KBM-7 (cell line): ENCODE measurements at regions not wholly inside any gene's neighbourhood (a gene's known extent, or its start where the extent isn't known, plus 50 kb on each side); places are given as distances from the start of the nearest gene placed in this dataset.

ENCODE experiments used
- DNase-seq: peaks from one replicate; pipeline ENCODE4 v3.0.0-alpha.2; 2015
- in situ Hi-C: fragments of 300-500 bp; cut with MboI; formaldehyde crosslinking; loops from 2 replicates; pipeline ENCODE4 v1.14.3; 2020; ENCODE audit warnings: low sequenced_read_pairs, low pct_unique_long_range_greater_than_20kb, mixed read lengths

- no peak for DNase-seq
- in situ Hi-C loops, result no loop called here
These were observed 439.2 kb downstream of the SETBP1 start for GRCh38 chr18:45119876-45120275.

DNA sequence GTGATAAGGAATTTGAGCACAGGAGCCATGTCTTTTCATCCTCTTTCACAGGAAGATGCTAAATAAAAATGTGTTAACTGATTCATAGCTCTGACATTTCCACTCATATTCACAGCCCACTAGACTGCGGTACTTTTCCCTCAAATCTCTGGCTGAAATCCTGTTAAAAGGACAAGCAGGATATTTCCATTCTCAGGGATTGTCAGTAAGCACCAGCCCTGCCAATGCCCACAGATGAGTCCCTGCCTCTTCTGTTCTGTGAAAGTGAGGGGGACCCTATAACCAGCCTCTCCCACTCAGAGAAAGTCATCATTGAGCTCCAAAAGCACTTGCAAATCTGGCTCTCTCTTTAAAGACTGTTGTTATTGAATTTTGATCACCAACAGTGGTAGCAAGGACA is 440.5 kb downstream of the SETBP1 start:
- in situ Hi-C loops, result no loop called here
- DNase-seq, result no peak

- in situ Hi-C loops, result no loop called here
- DNase-seq, result no peak
These were observed 441.8 kb downstream of the SETBP1 start for GRCh38 chr18:45122506-45122905.

DNA sequence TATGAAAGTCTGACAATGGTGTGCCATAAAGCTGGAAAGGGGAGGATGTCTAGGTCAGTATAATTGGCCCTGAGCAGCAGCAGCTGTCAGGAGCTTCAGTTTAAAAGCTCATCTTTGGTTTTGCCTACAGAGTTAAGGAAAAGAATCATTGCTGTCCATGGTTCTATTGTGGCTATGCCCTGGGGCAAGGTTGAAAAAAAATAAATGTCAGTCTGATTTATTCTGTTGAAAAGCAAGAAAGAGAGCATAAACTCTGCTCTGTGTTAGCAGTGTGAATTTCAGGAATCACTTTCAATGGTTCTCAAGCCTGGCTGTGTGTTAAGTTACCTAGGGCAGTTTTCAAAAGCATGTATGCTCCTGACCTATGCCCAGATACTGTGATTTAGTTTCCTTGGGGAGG is 446.7 kb downstream of the SETBP1 start:
- DNase-seq, result no peak
- in situ Hi-C loops, result no loop called here

GRCh38 chr18:45133276-45133675 is 452.6 kb downstream of the SETBP1 start:
- in situ Hi-C loops, result no loop called here
- DNase-seq, result no peak

GRCh38 chr18:45136381-45137086 is 455.8 kb downstream of the SETBP1 start:
- DNase-seq, result no peak

GRCh38 chr18:45137087-45137419 is 456.4 kb downstream of the SETBP1 start:
- in situ Hi-C loops, result no loop called here
- peak; percentile 8 for DNase-seq

More at GRCh38 chr18:45136381-45137086, 455.8 kb downstream of the SETBP1 start:
- in situ Hi-C loops, result no loop called here

- DNase-seq, result no peak
- in situ Hi-C loops, result no loop called here
These were observed 458.8 kb downstream of the SETBP1 start for GRCh38 chr18:45139478-45139877.

DNA sequence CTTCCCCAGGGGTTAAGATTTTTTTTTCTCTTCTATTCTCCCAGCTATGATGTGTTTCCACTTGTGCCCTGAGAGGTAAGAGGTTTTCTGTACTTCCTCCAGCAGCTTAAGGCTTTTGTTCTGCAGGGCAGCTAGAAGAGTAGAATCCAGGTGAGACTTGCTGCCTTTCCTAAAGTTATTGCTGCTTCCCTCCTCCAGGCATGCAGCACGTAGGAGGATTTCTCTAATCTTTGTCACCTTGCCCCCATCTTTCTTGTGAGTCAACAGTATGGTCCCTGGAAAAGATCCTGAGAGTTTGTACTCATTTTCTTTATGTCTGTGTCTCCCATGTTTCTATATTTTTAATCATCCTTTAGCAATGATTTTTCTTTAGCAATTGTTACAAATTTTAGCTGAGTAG is 462.2 kb downstream of the SETBP1 start:
- in situ Hi-C loops, result no loop called here
- no peak for DNase-seq

DNA sequence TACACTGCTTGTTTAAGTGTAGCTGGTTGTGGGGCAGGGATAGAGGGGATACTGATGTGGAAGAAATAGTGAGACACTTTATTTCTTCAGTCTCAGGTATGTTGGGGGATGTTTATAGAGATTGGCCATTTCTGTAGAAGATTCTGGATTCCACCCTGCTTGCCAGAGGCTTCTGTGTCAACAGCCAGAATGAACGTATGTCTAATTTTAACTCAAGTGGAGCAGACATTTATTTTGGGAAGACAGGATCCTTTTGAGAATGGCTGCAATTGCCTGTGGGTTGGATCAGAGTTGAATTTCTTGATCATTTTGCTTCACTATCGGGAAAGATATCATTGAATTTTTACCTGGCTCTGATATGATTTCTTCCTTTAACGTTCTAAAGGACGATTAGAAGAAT is 465.6 kb upstream of the SLC14A2 start:
- in situ Hi-C loops, result no loop called here
- no peak for DNase-seq

GRCh38 chr18:45151645-45152044 is 463.6 kb upstream of the SLC14A2 start:
- in situ Hi-C loops, result no loop called here
- DNase-seq, result no peak

- in situ Hi-C loops, result no loop called here
- DNase-seq, result no peak
These were observed 459.8 kb upstream of the SLC14A2 start for GRCh38 chr18:45155526-45155925.

DNA sequence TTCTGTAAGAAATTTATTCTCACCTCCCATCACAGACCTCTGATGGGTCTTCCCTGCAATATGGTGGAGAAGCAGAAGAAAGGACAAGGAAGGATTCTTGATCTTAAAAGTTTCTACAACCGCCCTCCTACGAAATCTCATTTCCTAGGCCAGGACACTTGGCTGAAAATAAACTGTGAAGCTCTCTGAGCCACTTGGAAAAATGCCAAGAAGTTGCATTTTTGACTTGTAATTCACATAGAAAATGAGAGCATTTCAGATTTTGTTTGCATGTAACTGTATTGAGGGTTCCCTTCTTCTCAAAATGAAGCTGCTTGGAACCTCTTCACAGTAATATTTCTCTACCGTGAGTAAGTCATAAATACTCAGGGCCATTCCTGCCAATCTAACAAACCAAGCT is 458.3 kb upstream of the SLC14A2 start:
- in situ Hi-C loops, result no loop called here
- DNase-seq, result no peak

GRCh38 chr18:45157576-45157975 is 457.7 kb upstream of the SLC14A2 start:
- no peak for DNase-seq
- in situ Hi-C loops, result no loop called here

- DNase-seq, result peak; percentile 61
- in situ Hi-C loops, result no loop called here
These were observed 453.4 kb upstream of the SLC14A2 start for GRCh38 chr18:45161850-45162249.

GRCh38 chr18:45163871-45164270 is 451.4 kb upstream of the SLC14A2 start:
- DNase-seq, result no peak
- in situ Hi-C loops, result no loop called here

DNA sequence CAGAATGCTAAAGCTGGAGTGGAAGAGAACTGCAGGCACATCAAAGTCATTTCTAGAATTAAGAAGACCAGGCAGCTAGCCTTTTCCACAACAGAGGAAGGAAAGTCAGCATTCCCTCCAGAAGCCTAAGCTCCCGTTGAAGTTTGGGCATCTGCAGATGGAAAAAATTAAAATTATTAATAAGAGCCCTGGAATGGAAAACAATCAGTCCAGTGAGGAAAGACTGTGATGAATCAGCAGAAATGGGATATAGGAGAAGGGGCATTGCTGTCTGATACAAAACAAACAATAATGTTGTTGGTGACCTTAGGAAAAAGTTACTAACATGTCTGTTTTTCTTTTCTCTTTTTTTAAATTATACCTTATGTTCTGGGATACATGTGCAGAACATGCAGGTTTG is 450.7 kb upstream of the SLC14A2 start:
- in situ Hi-C loops, result no loop called here
- DNase-seq, result no peak

DNA sequence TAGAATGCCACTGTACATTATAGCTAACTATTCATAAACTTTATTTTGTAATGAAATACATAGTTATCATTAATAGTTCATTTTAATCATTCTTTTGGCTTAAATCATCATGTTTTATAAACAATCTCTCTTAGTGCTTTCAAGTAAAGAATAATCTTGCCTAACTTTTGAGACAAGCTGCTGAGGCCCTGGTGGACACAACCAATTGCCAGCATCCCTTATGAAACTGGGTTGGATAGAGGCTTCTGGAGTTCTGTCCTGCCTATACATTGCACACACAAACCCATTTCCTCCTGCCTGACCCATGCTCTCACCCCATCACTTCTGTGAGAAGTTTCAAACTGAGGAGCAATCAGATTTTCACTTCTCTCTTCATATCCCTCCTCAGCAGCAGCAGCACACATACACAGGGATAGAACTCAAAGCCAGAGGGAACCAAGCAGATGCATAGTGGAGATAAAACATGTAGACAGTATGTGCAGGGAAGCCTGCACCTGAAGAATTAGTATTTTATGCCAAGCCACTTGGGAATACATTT is 450.0 kb upstream of the SLC14A2 start:
- in situ Hi-C loops, result no loop called here
- DNase-seq, result no peak

GRCh38 chr18:45165871-45166270 is 449.4 kb upstream of the SLC14A2 start:
- no peak for DNase-seq
- in situ Hi-C loops, result no loop called here

DNA sequence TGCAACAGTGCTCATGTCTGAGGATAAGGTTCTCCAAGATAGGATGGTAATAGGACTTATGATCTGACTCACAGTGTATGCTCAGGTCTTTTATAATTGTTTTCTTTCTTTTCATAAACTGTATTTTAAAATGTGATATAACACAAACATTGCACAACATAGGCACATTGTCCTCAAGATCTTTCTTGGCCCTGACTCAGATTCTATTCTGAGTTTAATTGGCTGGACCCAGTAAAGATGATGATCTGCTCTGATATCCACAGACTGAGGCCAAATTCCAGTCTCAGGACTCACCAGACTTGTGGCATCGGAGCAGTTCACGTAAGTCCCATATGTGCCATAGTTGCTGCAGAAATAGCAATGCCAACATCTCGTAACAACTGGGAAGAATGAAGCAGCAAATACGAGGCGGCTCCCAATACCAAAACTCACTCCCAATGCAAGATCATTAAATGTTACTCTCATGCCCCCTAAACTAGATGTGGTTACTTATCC is 448.9 kb upstream of the SLC14A2 start:
- in situ Hi-C loops, result no loop called here
- no peak for DNase-seq

DNA sequence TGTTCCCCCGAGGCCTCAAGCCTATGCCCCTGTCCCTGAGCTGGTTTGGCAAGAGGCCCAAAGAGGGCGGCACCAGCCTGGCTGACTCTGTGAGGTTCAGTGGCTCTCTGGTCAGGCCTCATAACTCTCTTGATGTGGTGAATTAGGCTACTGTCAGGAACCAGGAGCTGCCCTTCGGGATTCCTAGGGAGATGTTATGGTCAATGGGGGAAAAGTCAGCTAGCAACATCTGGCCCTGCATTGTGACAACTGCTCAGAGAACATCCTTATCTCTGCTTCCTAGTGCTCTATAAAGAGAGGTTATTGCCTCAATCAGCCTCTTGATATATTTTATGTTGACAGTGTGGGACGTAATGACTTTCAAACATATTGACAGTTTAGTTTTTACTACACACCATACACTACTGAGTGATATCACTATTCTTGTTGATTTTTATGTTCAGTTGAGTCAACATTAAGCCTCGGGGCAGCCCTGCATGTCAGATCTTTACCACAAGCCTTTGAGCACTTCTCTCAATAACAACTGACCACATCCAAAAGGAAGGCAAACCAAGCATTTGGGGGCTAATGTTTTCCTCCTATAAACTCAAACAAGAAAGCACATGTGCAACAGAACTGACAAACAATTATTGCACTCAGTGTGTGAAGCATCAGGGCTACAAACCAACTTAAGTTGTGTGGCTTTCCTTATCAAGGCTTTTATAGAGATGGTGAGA is 448.3 kb upstream of the SLC14A2 start:
- DNase-seq, result no peak
- in situ Hi-C loops, result no loop called here
